Panc1 (cell line): ENCODE measurements at regions not wholly inside any gene's neighbourhood (a gene's known extent, or its start where the extent isn't known, plus 50 kb on each side); places are given as distances from the start of the nearest gene placed in this dataset.

Experiments used
- CTCF ChIP-seq: fragments of 450-650 bp; IDR thresholded peaks from 2 replicates; pipeline ENCODE4 v1.5.1; 2017; ENCODE audit warnings: mild to moderate bottlenecking
- POLR2AphosphoS5 ChIP-seq: IDR thresholded peaks from 2 replicates; pipeline ENCODE4 v1.6.1; 2012; ENCODE audit warnings: mild to moderate bottlenecking, low read depth, low read length, moderate library complexity
- REST ChIP-seq, 2 experiments: IDR thresholded peaks; 2 replicates each; pipeline ENCODE4 v1.6.1; 2011 to 2012; ENCODE audit warnings: low read depth in 2 of 2, control low read depth in 1 of 2, low read length in 1 of 2, mild to moderate bottlenecking in 1 of 2, moderate library complexity in 1 of 2; ENCODE audit not compliant: insufficient read depth in 1 of 2
- SIN3A ChIP-seq: IDR thresholded peaks from 2 replicates; pipeline ENCODE4 v1.6.1; 2012; ENCODE audit warnings: low read depth, mild to moderate bottlenecking, low read length, moderate library complexity, borderline replicate concordance; ENCODE audit not compliant: insufficient read depth

- TF ChIP-seq CTCF (no peak), POLR2AphosphoS5 (no peak), SIN3A (no peak), REST (IDR thresholded peaks at IDR 0.05; ENCODE audit: insufficient read depth in 1 of 2, low read depth in 2 of 2, low read length in 1 of 2) (no peak)
These were observed 154.4 kb downstream of the PLPP3 start for GRCh38 chr1:56424744-56425493.
